ENCODE measurements at regions not wholly inside any gene's neighbourhood (a gene's known extent, or its start where the extent isn't known, plus 50 kb on each side); places are given as distances from the start of the nearest gene placed in this dataset.
"Not testable (repeated sequence)": the region's sequence is repeated elsewhere in the genome, so short reads cannot be mapped to it uniquely, and the experiment has no call there.

DNA sequence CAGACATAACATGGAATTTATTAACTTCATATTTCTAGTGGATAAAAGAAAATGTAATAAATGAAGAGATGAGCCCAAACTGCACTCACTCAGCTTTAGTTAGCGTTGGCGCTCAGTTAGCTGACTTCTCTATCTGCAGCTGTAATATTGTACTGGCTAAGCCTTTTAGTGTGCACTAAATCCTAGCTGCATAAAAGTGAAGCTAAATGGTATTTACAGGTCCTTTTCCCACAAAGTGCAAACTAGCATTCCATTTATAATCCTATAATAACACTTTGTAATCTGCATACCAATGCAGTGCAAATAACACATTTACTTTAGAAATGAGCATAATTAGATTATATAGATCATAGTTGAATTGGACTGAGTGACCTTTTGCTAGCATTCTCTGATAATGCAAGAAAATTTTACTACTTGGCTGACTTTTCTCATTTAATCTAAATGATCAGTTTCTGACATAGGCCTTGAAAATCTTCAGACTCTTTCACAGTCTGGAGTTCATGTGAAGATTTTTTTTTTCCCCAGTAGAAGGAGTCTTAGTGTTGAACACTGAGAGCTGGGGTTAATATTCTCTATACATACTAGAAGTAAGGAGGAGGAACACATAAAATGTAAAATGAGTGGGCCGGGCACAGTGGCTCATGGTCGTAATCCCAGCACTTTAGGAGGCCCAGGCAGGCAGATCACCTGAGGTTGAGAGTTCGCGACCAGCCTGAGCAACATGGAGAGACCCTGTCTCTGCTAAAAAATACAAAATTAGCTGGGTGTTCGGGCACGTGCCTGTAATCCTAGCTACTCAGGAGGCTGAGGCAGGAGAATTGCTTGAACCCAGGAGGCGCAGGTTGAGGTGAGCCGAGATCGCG lies 1426.4 kb downstream of the PCDH9 start:
- H3K36me3 ChIP-seq (ENCODE audit: insufficient read depth, low read length), result no peaks in the 10 kb centered on the region
- no peak overlapping the region for H3K9ac ChIP-seq (ENCODE audit: low read depth, low read length)
- H3K4me2 ChIP-seq (ENCODE audit: low read length), result no peak overlapping the region
- no peaks in the 10 kb centered on the region for H3K27me3 ChIP-seq (ENCODE audit: control insufficient read depth, insufficient read depth, low read length)
- H3K4me1 ChIP-seq (ENCODE audit: control insufficient read depth, insufficient read depth, low read length), result peaks cover 13% of the 10 kb centered on the region
- no peak overlapping the region for H3K4me3 ChIP-seq (ENCODE audit: low read length)
- no peaks in the 10 kb centered on the region for H3K9me3 ChIP-seq (replicated peaks; ENCODE audit: low read length)

DNA sequence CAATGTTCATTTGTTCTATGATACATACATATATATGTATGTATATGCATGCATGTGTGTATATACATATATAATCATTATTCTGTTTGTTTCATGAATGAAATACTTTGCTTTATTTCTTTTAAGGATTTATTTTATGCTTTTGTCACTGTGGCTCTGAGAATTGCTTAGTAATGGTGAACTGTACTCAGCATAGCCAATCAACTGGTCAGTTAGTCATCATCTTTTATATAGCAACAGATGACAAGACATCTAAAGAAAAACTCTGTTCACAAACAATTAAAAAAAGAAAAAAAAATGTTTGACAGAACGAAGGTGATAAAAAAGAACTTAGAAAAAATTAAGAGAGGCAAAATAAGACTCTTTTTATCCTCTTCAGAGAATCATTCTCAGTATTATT lies 1440.3 kb downstream of the PCDH9 start:
- Histone ChIP-seq H3K4me2 (ENCODE audit: low read length) (no peak overlapping the region), H3K27me3 (ENCODE audit: control insufficient read depth, insufficient read depth, low read length) (no peaks in the 10 kb centered on the region), H3K4me1 (ENCODE audit: control insufficient read depth, insufficient read depth, low read length) (peaks cover 9% of the 10 kb centered on the region), H3K36me3 (ENCODE audit: insufficient read depth, low read length) (no peaks in the 10 kb centered on the region), H3K4me3 (ENCODE audit: low read length) (no peak overlapping the region), H3K9me3 (replicated peaks; ENCODE audit: low read length) (no peaks in the 10 kb centered on the region), H3K9ac (ENCODE audit: low read depth, low read length) (peak overlapping the region; percentile 4)

DNA sequence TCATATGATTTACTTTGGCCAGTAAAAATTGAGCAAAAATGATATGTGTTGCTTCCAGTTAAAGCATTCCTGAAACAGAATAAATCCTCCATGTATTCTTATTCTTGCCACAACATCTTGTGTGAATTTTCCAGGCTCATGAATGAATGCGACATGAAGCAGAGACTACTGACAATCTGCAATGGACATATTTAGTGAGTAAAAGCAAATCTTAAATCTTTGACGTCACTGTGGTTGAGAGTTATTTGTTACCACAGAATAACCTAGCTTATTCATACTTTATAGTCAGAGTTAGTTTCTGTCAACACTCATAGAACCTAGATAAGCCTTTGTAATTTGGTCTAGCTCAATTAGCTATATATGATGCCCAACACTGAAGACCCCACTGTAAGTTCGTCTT lies 1443.1 kb downstream of the PCDH9 start:
- H3K9me3 ChIP-seq (replicated peaks; ENCODE audit: low read length), result no peaks in the 10 kb centered on the region
- H3K4me3 ChIP-seq (ENCODE audit: low read length), result no peak overlapping the region
- H3K36me3 ChIP-seq (ENCODE audit: insufficient read depth, low read length), result no peaks in the 10 kb centered on the region

DNA sequence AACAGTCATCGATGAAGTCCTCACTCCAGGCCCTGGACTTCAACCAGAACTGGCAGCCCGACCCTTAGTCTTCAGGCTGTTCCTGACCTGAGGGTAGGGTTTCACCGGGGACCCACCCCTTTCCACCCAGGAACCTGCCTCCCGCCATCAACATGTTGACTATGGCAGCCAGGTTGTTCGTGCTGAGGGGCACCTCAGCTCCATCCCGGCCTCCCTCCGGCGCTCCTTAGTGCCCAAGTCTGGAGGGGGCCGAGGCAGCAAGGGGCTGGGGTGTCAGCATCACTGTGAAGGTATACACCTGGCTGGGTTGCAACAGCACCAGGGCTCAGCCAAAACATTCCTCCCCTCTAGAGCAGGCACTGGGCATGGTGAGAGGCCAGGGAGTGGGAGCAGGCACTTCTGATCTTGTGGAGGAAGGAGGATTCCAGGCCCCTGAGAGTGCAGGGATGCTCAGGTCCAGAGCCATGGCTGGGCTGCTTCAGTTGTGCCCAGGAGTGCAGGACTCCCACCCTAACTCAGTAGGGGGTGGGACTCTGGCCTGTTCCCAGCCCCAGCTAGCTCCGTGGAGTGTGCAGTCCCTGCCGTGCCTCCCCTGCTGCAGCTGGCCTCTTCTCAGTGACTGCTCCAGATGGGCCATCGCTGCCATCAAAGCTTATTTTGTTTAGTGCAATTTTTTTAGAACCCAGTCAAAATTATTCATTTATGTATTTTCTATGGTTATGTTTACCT lies 1445.9 kb downstream of the PCDH9 start:
- H3K9me3 ChIP-seq (replicated peaks; ENCODE audit: low read length), result no peaks in the 10 kb centered on the region
- H3K4me3 ChIP-seq (ENCODE audit: low read length), result no peak overlapping the region
- no peaks in the 10 kb centered on the region for H3K27me3 ChIP-seq (ENCODE audit: control insufficient read depth, insufficient read depth, low read length)
- no peak overlapping the region for H3K4me2 ChIP-seq (ENCODE audit: low read length)
- H3K36me3 ChIP-seq (ENCODE audit: insufficient read depth, low read length), result no peaks in the 10 kb centered on the region
- H3K9ac ChIP-seq (ENCODE audit: low read depth, low read length), result no peak overlapping the region
- no peaks in the 10 kb centered on the region for H3K4me1 ChIP-seq (ENCODE audit: control insufficient read depth, insufficient read depth, low read length)

More for the DNA sequence above, 1443.1 kb downstream of the PCDH9 start:
- Histone ChIP-seq H3K9ac (ENCODE audit: low read depth, low read length) (no peak overlapping the region), H3K4me1 (ENCODE audit: control insufficient read depth, insufficient read depth, low read length) (peaks cover 9% of the 10 kb centered on the region), H3K27me3 (ENCODE audit: control insufficient read depth, insufficient read depth, low read length) (no peaks in the 10 kb centered on the region), H3K4me2 (ENCODE audit: low read length) (no peak overlapping the region)

DNA sequence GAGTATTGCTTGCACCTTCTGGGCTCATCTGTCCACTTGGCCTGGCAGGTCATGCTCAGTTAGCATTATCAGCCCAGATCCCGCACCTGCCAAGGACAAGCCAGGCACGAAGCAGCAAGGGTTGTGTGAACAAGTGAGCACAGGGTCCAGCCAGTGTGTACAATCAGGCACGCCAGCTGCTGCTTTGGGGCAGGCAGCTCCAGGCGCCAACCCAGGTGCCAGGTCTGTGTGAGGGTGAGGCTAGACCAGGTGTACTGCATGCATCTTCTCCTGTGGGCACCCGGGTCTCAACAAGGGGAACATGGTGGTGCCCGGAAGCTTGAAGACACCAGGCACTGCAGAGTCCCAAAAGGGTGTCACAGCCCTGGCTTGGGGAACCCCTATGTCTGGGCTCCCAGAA lies 1446.8 kb downstream of the PCDH9 start:
- no peaks in the 10 kb centered on the region for H3K27me3 ChIP-seq (ENCODE audit: control insufficient read depth, insufficient read depth, low read length)

DNA sequence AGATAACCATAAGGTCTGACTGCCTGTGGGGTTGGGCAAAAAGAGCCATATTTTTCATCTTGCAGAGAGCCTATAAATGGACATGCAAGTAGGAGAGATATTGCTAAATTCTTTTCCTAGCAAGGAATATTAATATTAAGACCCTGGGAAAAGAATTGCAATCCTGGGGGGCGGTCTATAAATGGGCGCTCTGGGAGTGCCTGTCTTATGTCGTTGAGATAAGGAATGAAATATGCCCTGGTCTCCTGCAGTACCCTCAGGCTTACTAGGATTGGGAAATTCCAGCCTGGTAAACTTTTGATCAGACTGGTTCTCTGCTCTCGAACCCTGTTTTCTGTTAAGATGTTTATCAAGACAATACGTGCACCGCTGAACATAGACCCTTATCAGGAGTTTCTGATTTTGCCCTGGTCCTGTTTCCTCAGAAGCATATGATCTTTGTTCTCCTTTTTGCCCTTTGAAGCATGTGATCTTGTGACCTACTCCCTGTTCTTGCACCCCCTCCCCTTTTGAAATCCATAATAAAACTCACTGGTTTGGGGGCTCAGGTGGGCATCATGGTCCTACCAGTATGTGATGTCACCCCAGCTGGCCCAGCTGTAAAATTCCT lies 1458.3 kb downstream of the PCDH9 start:
- H3K4me3 ChIP-seq (ENCODE audit: low read length); H3K4me1 ChIP-seq (ENCODE audit: control insufficient read depth, insufficient read depth, low read length); H3K9ac ChIP-seq (ENCODE audit: low read depth, low read length); H3K9me3 ChIP-seq (replicated peaks; ENCODE audit: low read length); H3K36me3 ChIP-seq (ENCODE audit: insufficient read depth, low read length); H3K27me3 ChIP-seq (ENCODE audit: control insufficient read depth, insufficient read depth, low read length); H3K4me2 ChIP-seq (ENCODE audit: low read length): not testable (repeated sequence)

More for the DNA sequence above, 1446.8 kb downstream of the PCDH9 start:
- no peak overlapping the region for H3K4me2 ChIP-seq (ENCODE audit: low read length)
- no peaks in the 10 kb centered on the region for H3K9me3 ChIP-seq (replicated peaks; ENCODE audit: low read length)
- no peak overlapping the region for H3K4me3 ChIP-seq (ENCODE audit: low read length)
- no peaks in the 10 kb centered on the region for H3K36me3 ChIP-seq (ENCODE audit: insufficient read depth, low read length)
- H3K9ac ChIP-seq (ENCODE audit: low read depth, low read length), result no peak overlapping the region
- H3K4me1 ChIP-seq (ENCODE audit: control insufficient read depth, insufficient read depth, low read length), result no peaks in the 10 kb centered on the region

DNA sequence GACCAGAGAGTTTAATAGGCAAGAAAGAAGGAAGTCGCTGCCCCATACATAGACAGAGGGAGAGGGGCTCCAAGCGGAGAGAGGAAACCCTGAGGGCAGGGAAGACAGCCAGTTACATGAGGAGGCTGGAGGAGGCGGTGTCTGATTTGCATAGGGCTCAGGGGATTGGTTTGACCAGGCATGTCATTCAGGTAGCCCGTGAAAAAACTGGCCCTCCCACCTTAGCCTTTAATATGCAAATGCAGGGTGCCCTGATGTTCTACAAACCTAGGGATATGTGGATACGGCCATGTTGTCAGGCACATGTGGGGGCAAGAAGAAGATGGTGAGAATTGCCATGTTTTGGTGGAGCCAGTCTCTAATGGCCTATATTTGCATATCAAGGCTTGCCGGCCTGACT lies 1461.6 kb downstream of the PCDH9 start:
- H3K9ac ChIP-seq (ENCODE audit: low read depth, low read length), result no peak overlapping the region
- H3K27me3 ChIP-seq (ENCODE audit: control insufficient read depth, insufficient read depth, low read length), result no peaks in the 10 kb centered on the region
- peaks cover 3% of the 10 kb centered on the region for H3K9me3 ChIP-seq (replicated peaks; ENCODE audit: low read length)
- no peak overlapping the region for H3K4me2 ChIP-seq (ENCODE audit: low read length)
- no peaks in the 10 kb centered on the region for H3K4me1 ChIP-seq (ENCODE audit: control insufficient read depth, insufficient read depth, low read length)
- no peaks in the 10 kb centered on the region for H3K36me3 ChIP-seq (ENCODE audit: insufficient read depth, low read length)
- H3K4me3 ChIP-seq (ENCODE audit: low read length), result no peak overlapping the region

DNA sequence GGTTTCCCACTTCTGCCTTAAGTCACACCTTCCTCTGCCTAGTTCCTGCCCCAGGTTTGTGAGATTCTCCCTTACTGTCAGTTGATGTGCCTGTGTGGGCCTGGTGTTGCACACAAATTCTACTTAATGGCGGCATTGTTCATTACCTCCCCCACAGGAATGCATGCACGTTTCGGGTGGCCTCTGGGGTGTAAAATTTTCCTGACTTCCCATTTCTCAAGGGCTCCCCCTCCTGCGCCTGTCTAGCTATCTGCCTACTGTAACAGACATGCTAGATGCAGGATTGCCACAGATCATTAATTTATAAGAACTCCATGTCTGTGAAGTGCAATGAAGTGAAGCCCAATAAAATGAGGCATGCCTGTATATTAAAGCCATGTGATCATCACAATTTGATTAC lies 1466.3 kb downstream of the PCDH9 start:
- no peaks in the 10 kb centered on the region for H3K27me3 ChIP-seq (ENCODE audit: control insufficient read depth, insufficient read depth, low read length)
- no peaks in the 10 kb centered on the region for H3K9me3 ChIP-seq (replicated peaks; ENCODE audit: low read length)
- H3K4me1 ChIP-seq (ENCODE audit: control insufficient read depth, insufficient read depth, low read length), result no peaks in the 10 kb centered on the region
- H3K36me3 ChIP-seq (ENCODE audit: insufficient read depth, low read length), result no peaks in the 10 kb centered on the region
- no peak overlapping the region for H3K4me2 ChIP-seq (ENCODE audit: low read length)
- no peak overlapping the region for H3K9ac ChIP-seq (ENCODE audit: low read depth, low read length)
- no peak overlapping the region for H3K4me3 ChIP-seq (ENCODE audit: low read length)

DNA sequence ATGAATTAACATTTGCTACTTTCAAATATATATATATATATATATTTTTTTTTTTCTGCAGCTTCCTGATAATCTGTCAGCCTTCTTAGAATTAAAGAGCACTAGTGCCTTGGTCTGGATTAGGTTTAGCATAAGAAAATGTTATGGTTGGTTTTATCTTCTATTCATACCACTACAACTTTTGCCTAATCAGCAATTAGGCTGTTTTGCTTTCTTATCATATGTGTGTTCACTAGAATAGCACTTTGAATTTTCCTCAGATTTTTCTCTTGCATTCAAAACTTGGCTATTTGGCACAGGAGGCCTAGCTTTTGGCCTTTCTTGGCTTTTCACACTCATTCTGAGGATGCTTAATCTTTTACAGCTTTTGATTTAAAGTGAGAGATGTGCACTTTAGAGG lies 1468.1 kb downstream of the PCDH9 start:
- Histone ChIP-seq H3K4me2 (ENCODE audit: low read length) (no peak overlapping the region), H3K4me3 (ENCODE audit: low read length) (no peak overlapping the region), H3K36me3 (ENCODE audit: insufficient read depth, low read length) (no peaks in the 10 kb centered on the region), H3K4me1 (ENCODE audit: control insufficient read depth, insufficient read depth, low read length) (no peaks in the 10 kb centered on the region), H3K27me3 (ENCODE audit: control insufficient read depth, insufficient read depth, low read length) (no peaks in the 10 kb centered on the region), H3K9ac (ENCODE audit: low read depth, low read length) (no peak overlapping the region), H3K9me3 (replicated peaks; ENCODE audit: low read length) (no peaks in the 10 kb centered on the region)

DNA sequence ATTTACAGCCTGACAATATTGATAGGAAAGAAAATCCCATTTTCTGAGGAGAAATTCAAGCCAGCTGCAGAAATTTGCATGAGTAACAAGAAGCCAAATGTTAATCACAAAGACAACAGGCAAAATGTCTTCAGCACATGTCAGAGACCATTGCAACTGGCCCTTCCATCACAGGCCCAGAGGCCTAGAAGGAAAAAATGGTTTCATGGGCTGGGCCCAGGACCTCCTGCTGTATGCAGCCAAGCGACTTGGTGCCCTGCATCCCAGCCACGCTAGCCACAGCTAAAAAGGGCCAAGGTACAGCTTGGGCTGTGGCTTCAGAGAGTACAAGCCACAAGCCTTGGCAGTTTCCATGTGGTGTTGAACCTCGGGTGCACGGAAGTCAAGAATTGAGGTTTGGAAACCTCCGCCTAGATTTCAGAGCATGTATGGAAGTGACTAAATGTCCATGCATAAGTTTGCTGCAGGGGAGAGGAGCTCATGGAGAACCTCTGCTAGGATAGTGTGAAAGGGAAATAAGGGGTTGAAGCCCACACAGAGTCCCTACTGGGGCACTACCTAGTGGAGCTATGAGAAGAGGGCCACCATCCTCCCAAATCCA lies 1474.0 kb downstream of the PCDH9 start:
- no peak overlapping the region for H3K4me3 ChIP-seq (ENCODE audit: low read length)
- no peaks in the 10 kb centered on the region for H3K36me3 ChIP-seq (ENCODE audit: insufficient read depth, low read length)
- no peaks in the 10 kb centered on the region for H3K27me3 ChIP-seq (ENCODE audit: control insufficient read depth, insufficient read depth, low read length)
- H3K4me1 ChIP-seq (ENCODE audit: control insufficient read depth, insufficient read depth, low read length), result no peaks in the 10 kb centered on the region
- H3K9ac ChIP-seq (ENCODE audit: low read depth, low read length), result no peak overlapping the region
- no peaks in the 10 kb centered on the region for H3K9me3 ChIP-seq (replicated peaks; ENCODE audit: low read length)
- no peak overlapping the region for H3K4me2 ChIP-seq (ENCODE audit: low read length)

DNA sequence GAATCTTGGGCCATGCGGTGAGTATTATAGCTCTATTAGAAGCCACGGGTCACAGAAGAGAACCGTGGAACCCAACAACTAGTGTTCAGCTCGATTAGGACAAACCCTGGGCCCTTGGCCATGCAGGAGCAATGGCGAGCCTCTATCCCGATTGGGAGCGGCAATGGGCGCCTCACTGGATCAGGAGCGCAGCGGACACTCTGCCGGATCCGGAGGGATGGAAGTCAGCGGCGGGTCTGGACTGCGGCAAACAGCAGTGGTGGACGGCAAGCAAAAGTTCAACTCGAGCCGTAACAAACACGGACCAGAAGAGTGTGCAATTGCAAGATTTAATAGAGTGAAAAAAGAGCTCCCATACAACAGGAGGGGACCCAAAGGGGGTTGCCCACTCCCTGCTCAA lies 1481.9 kb downstream of the PCDH9 start:
- H3K36me3 ChIP-seq (ENCODE audit: insufficient read depth, low read length), result no peaks in the 10 kb centered on the region
- no peak overlapping the region for H3K4me2 ChIP-seq (ENCODE audit: low read length)
- H3K4me3 ChIP-seq (ENCODE audit: low read length), result no peak overlapping the region
- no peak overlapping the region for H3K9ac ChIP-seq (ENCODE audit: low read depth, low read length)
- H3K4me1 ChIP-seq (ENCODE audit: control insufficient read depth, insufficient read depth, low read length), result no peaks in the 10 kb centered on the region
- H3K27me3 ChIP-seq (ENCODE audit: control insufficient read depth, insufficient read depth, low read length), result no peaks in the 10 kb centered on the region
- no peaks in the 10 kb centered on the region for H3K9me3 ChIP-seq (replicated peaks; ENCODE audit: low read length)

Data from skeletal muscle satellite cell (primary cell).